Trophoblast cell (in vitro differentiated cells and primary cell): ENCODE measurements at regions not wholly inside any gene's neighbourhood (a gene's known extent, or its start where the extent isn't known, plus 50 kb on each side); places are given as distances from the start of the nearest gene placed in this dataset.
A peak's percentile ranks its signal among the peaks of the same experiment; 100 is the strongest.

Experiments
- DNase-seq, 2 donors: peaks; one replicate each; pipeline ENCODE4 v3.0.0-alpha.2; 2016
- H2AFZ ChIP-seq: 2 replicates; pipeline ENCODE4 v1.6.1; 2013; ENCODE audit warnings: low read length, moderate library complexity, mild to moderate bottlenecking; ENCODE audit not compliant: insufficient read depth, poor library complexity
- H2AK5ac ChIP-seq: 2 replicates; pipeline ENCODE4 v1.6.1; 2013; ENCODE audit warnings: mild to moderate bottlenecking, low read length
- H2BK120ac ChIP-seq: 2 replicates; pipeline ENCODE4 v1.6.1; 2013; ENCODE audit warnings: low read length, mild to moderate bottlenecking, moderate library complexity; ENCODE audit not compliant: insufficient read depth, poor library complexity
- H2BK12ac ChIP-seq: 2 replicates; pipeline ENCODE4 v1.6.1; 2013; ENCODE audit warnings: mild to moderate bottlenecking, low read length, moderate library complexity
- H2BK5ac ChIP-seq: 2 replicates; pipeline ENCODE4 v1.6.1; 2013; ENCODE audit warnings: low read length, low read depth, moderate library complexity, mild to moderate bottlenecking; ENCODE audit not compliant: poor library complexity
- H3K14ac ChIP-seq: 2 replicates; pipeline ENCODE4 v1.6.1; 2013; ENCODE audit warnings: mild to moderate bottlenecking, low read length
- H3K18ac ChIP-seq: 2 replicates; pipeline ENCODE4 v1.6.1; 2013; ENCODE audit warnings: mild to moderate bottlenecking, low read length
- H3K23ac ChIP-seq: 2 replicates; pipeline ENCODE4 v1.6.1; 2013; ENCODE audit warnings: low read length
- H3K27ac ChIP-seq: 2 replicates; pipeline ENCODE4 v1.5.1; 2013; ENCODE audit warnings: low read depth, mild to moderate bottlenecking, inconsistent platforms, low read length, moderate library complexity
- H3K27me3 ChIP-seq: 2 replicates; pipeline ENCODE4 v1.6.1; 2013; ENCODE audit warnings: inconsistent platforms, mild to moderate bottlenecking, low read length, moderate library complexity; ENCODE audit not compliant: insufficient read depth
- H3K36me3 ChIP-seq, 2 experiments: 1 replicate in 1 of 2; 2 replicates in 1 of 2; pipeline ENCODE4 v1.6.1; 2013; ENCODE audit warnings: low read length in 2 of 2, mild to moderate bottlenecking in 2 of 2, moderate library complexity in 1 of 2; ENCODE audit not compliant: insufficient read depth in 2 of 2, control insufficient read depth in 1 of 2
- H3K4ac ChIP-seq: 2 replicates; pipeline ENCODE4 v1.6.1; 2013; ENCODE audit warnings: low read depth, mild to moderate bottlenecking, low read length, moderate library complexity
- H3K4me1 ChIP-seq, 2 experiments: 1 replicate in 1 of 2; 2 replicates in 1 of 2; pipeline ENCODE4 v1.6.1; 2013; ENCODE audit warnings: low read length in 2 of 2, mild to moderate bottlenecking in 2 of 2, moderate library complexity in 1 of 2; ENCODE audit not compliant: insufficient read depth in 2 of 2, control insufficient read depth in 1 of 2
- H3K4me2 ChIP-seq: 2 replicates; pipeline ENCODE4 v1.6.1; 2013; ENCODE audit warnings: inconsistent platforms, mild to moderate bottlenecking, low read length, moderate library complexity
- H3K4me3 ChIP-seq: 2 replicates; pipeline ENCODE4 v1.5.1; 2013; ENCODE audit warnings: mild to moderate bottlenecking, low read depth, low read length, inconsistent platforms
- H3K79me1 ChIP-seq: one replicate; pipeline ENCODE4 v1.6.1; 2013; ENCODE audit warnings: low read length
- H3K79me2 ChIP-seq: 2 replicates; pipeline ENCODE4 v1.6.1; 2013; ENCODE audit warnings: low read length, mild to moderate bottlenecking; ENCODE audit not compliant: control insufficient read depth, insufficient read depth, poor library complexity
- H3K9ac ChIP-seq: 2 replicates; pipeline ENCODE4 v1.6.1; 2013; ENCODE audit warnings: mild to moderate bottlenecking, low read length
- H3K9me3 ChIP-seq: 2 replicates; pipeline ENCODE4 v1.6.1; 2013; ENCODE audit warnings: low read depth, mild to moderate bottlenecking, control low read depth, inconsistent platforms, low read length; ENCODE audit not compliant: insufficient read depth
- H4K12ac ChIP-seq: 2 replicates; pipeline ENCODE4 v1.6.1; 2013; ENCODE audit warnings: low read depth, mild to moderate bottlenecking, low read length, moderate library complexity
- H4K8ac ChIP-seq: 2 replicates; pipeline ENCODE4 v1.6.1; 2013; ENCODE audit warnings: low read depth, mild to moderate bottlenecking, low read length, moderate library complexity
- H4K91ac ChIP-seq: one replicate; pipeline ENCODE4 v1.6.1; 2013; ENCODE audit warnings: low read depth, mild to moderate bottlenecking, low read length, moderate library complexity
- WGBS: extraction: QIAGEN DNeasy Blood & Tissue Kit; methylation state at CpG from one replicate; pipeline ENCODE4 v1.1.7; 2013; ENCODE audit warnings: missing lambda C conversion rate; ENCODE audit not compliant: insufficient read length, insufficient coverage; ENCODE audit errors: extremely low coverage; 5-methylcytosine and 5-hydroxymethylcytosine counted together

DNA sequence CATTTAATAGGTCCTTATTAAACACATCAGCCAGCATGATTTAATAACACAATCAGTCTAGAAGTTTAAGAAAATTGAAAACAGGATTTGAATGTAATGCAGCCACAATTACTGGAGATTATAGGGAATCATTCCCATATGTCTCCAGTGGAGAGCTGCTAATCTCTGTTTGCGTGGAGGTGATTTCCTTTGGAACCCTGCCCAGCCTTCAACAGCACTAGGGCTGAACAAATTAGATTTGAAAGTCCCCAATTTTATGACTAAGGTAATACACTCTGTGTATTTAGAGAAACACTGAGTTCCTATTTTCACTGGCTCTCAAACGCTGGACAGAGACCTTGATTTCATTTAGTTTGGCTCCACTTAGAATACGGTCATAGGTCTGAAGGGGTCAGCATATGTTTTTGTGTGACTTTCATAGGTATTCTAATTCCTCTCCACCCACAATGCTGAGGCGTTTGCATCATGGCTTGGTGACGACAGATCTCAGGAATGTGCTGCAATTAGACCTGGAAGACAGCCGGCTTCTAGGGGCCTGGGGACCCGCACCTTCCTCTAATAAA, 508.3 kb downstream of the EBF1 start:
- Histone ChIP-seq H3K27ac (no peak overlapping the region), H2AK5ac (no peak overlapping the region), H3K79me2 (no peaks in the 10 kb centered on the region), H3K4me1 (peaks cover 0 to 2% of the 10 kb centered on the region in 2 experiments), H3K27me3 (no peaks in the 10 kb centered on the region), H3K4me3 (no peak overlapping the region), H2BK12ac (no peak overlapping the region), H4K8ac (no peak overlapping the region), H2AFZ (no peak overlapping the region), H4K91ac (no peak overlapping the region), H3K9me3 (no peaks in the 10 kb centered on the region), H3K9ac (no peak overlapping the region), H3K36me3 (no peaks in the 10 kb centered on the region), H3K14ac (no peak overlapping the region), H3K18ac (no peak overlapping the region), H3K4ac (no peak overlapping the region), H2BK120ac (no peak overlapping the region), H3K79me1 (no peaks in the 10 kb centered on the region), H2BK5ac (no peak overlapping the region), H3K23ac (no peak overlapping the region), H3K4me2 (no peak overlapping the region), H4K12ac (no peak overlapping the region)
- WGBS, result no CpG with 5 or more reads among the region's 7 CpGs
- DNase-seq, result peak in 1 of 2 donors; percentile 46

DNA sequence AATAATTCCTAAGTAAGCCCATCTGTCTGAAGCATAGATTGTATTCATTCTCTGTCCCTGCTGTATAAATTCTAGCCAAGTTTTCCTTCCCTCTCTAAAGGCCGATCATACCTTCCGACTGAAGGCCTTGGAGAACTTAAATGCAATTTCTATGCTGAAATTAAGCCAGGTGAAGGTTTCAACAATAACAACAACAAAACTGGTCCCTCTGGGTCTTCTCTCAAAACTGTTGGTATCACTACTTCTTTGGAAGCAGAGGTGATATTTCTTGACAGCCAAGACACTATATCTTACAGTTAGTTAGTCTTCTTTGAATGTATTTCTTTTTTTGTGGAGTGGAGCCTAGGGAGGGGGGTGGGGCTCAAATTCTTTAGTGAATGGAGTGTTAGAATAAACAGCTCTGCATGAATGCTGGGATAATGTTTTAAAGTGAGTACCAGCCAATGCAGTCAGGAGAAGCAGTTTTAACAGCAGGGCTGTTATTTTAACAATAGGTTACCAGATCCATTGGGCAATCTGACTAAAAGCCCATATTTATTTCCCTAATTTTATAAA, 508.9 kb downstream of the EBF1 start:
- Histone ChIP-seq H3K4me1 (peaks cover 0 to 2% of the 10 kb centered on the region in 2 experiments), H2BK5ac (no peak overlapping the region), H3K27ac (no peak overlapping the region), H3K14ac (no peak overlapping the region), H2AFZ (no peak overlapping the region), H3K9ac (no peak overlapping the region), H4K8ac (no peak overlapping the region), H4K91ac (no peak overlapping the region), H3K4ac (no peak overlapping the region), H2BK12ac (no peak overlapping the region), H2BK120ac (no peak overlapping the region), H3K18ac (no peak overlapping the region), H2AK5ac (no peak overlapping the region), H3K36me3 (no peaks in the 10 kb centered on the region), H3K23ac (no peak overlapping the region), H3K27me3 (no peaks in the 10 kb centered on the region), H3K79me1 (no peaks in the 10 kb centered on the region), H3K79me2 (no peaks in the 10 kb centered on the region), H3K4me2 (no peak overlapping the region), H3K4me3 (no peak overlapping the region), H4K12ac (no peak overlapping the region), H3K9me3 (peaks cover 3% of the 10 kb centered on the region)
- no CpG with 5 or more reads among the region's 2 CpGs for WGBS
- DNase-seq, result no peak

DNA sequence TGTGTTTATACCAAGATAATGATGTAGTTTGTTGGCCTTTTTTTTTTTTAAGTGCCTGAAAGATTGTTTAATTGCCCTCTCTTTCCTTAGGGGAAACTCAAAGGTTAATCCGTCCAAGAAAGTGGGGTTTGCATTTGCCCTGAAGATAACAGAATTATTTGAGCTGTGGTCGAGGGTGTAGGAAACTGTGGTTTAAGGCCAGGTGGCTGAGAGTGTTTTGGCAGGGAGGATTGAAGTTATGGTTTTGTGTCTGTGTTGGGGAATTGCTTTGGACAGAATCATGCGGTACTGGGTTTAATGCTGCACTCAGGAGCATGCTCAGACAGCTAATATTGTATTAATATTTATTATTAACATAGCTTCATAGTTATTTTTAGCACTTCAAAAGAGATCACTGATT, 509.8 kb downstream of the EBF1 start:
- H3K79me1 ChIP-seq, result no peaks in the 10 kb centered on the region
- no peak overlapping the region for H3K14ac ChIP-seq
- H4K8ac ChIP-seq, result no peak overlapping the region
- H3K4ac ChIP-seq, result no peak overlapping the region
- H3K79me2 ChIP-seq, result no peaks in the 10 kb centered on the region
- H3K27me3 ChIP-seq, result no peaks in the 10 kb centered on the region
- H3K27ac ChIP-seq, result no peak overlapping the region
- H2BK12ac ChIP-seq, result no peak overlapping the region
- H4K91ac ChIP-seq, result no peak overlapping the region
- peaks cover 3% of the 10 kb centered on the region for H3K9me3 ChIP-seq
- no peaks in the 10 kb centered on the region for H3K36me3 ChIP-seq
- no peak overlapping the region for H2AK5ac ChIP-seq
- no peak overlapping the region for H4K12ac ChIP-seq
- no peak overlapping the region for H3K23ac ChIP-seq
- no peak overlapping the region for H3K18ac ChIP-seq
- no peak overlapping the region for H3K4me3 ChIP-seq
- no peak overlapping the region for H2AFZ ChIP-seq
- no peak overlapping the region for H2BK120ac ChIP-seq
- H3K4me1 ChIP-seq, result peaks cover 0 to 2% of the 10 kb centered on the region in 2 experiments
- WGBS, result no CpG with 5 or more reads among the region's 3 CpGs
- DNase-seq, result no peak
- no peak overlapping the region for H3K9ac ChIP-seq
- H2BK5ac ChIP-seq, result no peak overlapping the region
- H3K4me2 ChIP-seq, result no peak overlapping the region

DNA sequence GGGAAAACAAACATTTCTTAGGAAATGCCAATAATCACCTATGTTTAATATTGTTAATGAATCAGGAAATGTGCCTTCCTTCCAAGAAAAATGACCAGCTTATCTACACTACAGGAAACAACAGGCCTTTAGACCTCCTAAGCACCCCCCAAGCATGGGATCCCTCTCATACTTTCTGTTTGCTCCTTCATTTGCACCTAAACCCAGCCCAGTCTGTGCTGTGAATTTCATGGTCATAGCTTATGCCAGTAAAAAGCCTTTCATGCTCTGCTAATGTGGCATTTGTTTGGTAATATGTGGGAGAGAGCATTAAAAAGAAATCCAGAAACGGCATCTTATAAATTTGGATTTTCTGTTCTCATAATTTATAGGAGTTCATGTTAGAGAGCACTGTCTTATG, 511.1 kb downstream of the EBF1 start:
- H3K79me1 ChIP-seq, result no peaks in the 10 kb centered on the region
- no peak overlapping the region for H3K4me3 ChIP-seq
- H2AFZ ChIP-seq, result no peak overlapping the region
- H3K9me3 ChIP-seq, result peaks cover 3% of the 10 kb centered on the region
- H2AK5ac ChIP-seq, result no peak overlapping the region
- H3K79me2 ChIP-seq, result no peaks in the 10 kb centered on the region
- no peak overlapping the region for H4K12ac ChIP-seq
- no peak overlapping the region for H2BK12ac ChIP-seq
- no peak overlapping the region for H4K91ac ChIP-seq
- no peak for DNase-seq
- H3K4ac ChIP-seq, result no peak overlapping the region
- H2BK5ac ChIP-seq, result no peak overlapping the region
- no peak overlapping the region for H3K9ac ChIP-seq
- H3K36me3 ChIP-seq, result no peaks in the 10 kb centered on the region
- H4K8ac ChIP-seq, result no peak overlapping the region
- H3K27me3 ChIP-seq, result no peaks in the 10 kb centered on the region
- no peak overlapping the region for H2BK120ac ChIP-seq
- no peak overlapping the region for H3K14ac ChIP-seq
- H3K4me1 ChIP-seq, result peaks cover 0 to 2% of the 10 kb centered on the region in 2 experiments
- no peak overlapping the region for H3K18ac ChIP-seq
- no CpG with 5 or more reads among the region's 1 CpG for WGBS
- no peak overlapping the region for H3K4me2 ChIP-seq
- H3K23ac ChIP-seq, result no peak overlapping the region
- no peak overlapping the region for H3K27ac ChIP-seq
